HCT116 (cell line): ENCODE measurements at regions not wholly inside any gene's neighbourhood (a gene's known extent, or its start where the extent isn't known, plus 50 kb on each side); places are given as distances from the start of the nearest gene placed in this dataset.

Source experiments
- ATAC-seq: fragments of 200-7000 bp; cut with Tn5 transposase; 2 replicates; pipeline ENCODE4 v1.9.1; 2020; ENCODE audit warnings: mild to moderate bottlenecking, moderate library complexity
- BruUV-seq: library from RNA; stranded (reverse); fragments of 400-500 nt; replicated peaks from 2 replicates; lab custom pipeline; 2021; lab: Mats Ljungman, UMichigan
- CTCF ChIA-PET: fragments of 300-600 bp; sonication (Branson Sonifier 250); formaldehyde crosslinking; loops from one replicate; lab custom pipeline; 2021; ENCODE audit warnings: antibody characterized with exemption; lab: Charles Lee
- POLR2A ChIA-PET: fragments of 300-600, 350-600 bp; sonication (Branson Sonifier 250); formaldehyde crosslinking; loops from one replicate; lab custom pipeline; 2021; ENCODE audit warnings: antibody characterized with exemption; lab: Charles Lee
- RAD21 ChIA-PET, 2 experiments: fragments of 300-600 bp; sonication (Branson Sonifier 250); formaldehyde crosslinking; loops; one replicate each; lab custom pipeline; 2023; ENCODE audit warnings: low total read pairs in 2 of 2; ENCODE audit not compliant: uncharacterized antibody in 2 of 2, unreplicated experiment in 2 of 2, low non-redundant PET in 1 of 2; lab: Charles Lee
- DNase-seq: peaks from one replicate; pipeline ENCODE4 v3.0.0-alpha.2; 2010; ENCODE audit warnings: low read depth, low spot score
- H2AFZ ChIP-seq: fragments of 200-600 bp; shearing (Covaris generic), sonication (generic); 2 replicates; pipeline ENCODE4 v1.6.1; 2017; ENCODE audit warnings: low read depth, mixed run types, mixed read lengths, antibody characterized with exemption, low read length; ENCODE audit not compliant: poor library complexity, severe bottlenecking
- H3K27ac ChIP-seq: 2 replicates; pipeline ENCODE4 v1.5.1; 2012; ENCODE audit warnings: low read depth, low read length
- H3K27me3 ChIP-seq: fragments of 200-600 bp; sonication (generic); 2 replicates; pipeline ENCODE4 v1.6.1; 2016; ENCODE audit warnings: mixed run types, low read length, mixed read lengths; ENCODE audit not compliant: insufficient read depth
- H3K36me3 ChIP-seq, 2 experiments: fragments of 200-500 bp in 1 of 2; fragments of 200-600 bp in 1 of 2; sonication (Bioruptor generic) in 1 of 2; sonication (generic) in 1 of 2; 2 replicates each; pipeline versions ENCODE4 v1.5.1 to v1.6.1; 2014 to 2016; ENCODE audit warnings: low read length in 2 of 2, inconsistent platforms in 1 of 2, mixed read lengths in 1 of 2, mixed run types in 1 of 2; ENCODE audit not compliant: insufficient read depth in 2 of 2, control insufficient read depth in 1 of 2
- H3K4me1 ChIP-seq, 2 experiments: fragments of 200-600 bp in 1 of 2; sonication (generic) in 1 of 2; 2 replicates each; pipeline versions ENCODE4 v1.5.1 to v1.6.1; 2012 to 2017; ENCODE audit warnings: low read length in 2 of 2, inconsistent platforms in 1 of 2, mild to moderate bottlenecking in 1 of 2, mixed read lengths in 1 of 2, mixed run types in 1 of 2, moderate library complexity in 1 of 2; ENCODE audit not compliant: insufficient read depth in 2 of 2, control insufficient read depth in 1 of 2
- H3K4me2 ChIP-seq: fragments of 200-600 bp; sonication (generic); 2 replicates; pipeline ENCODE4 v1.6.1; 2017; ENCODE audit warnings: mixed run types, low read length, mixed read lengths
- H3K4me3 ChIP-seq, 2 experiments: fragments of 200-600 bp in 1 of 2; sonication (generic) in 1 of 2; replicated peaks in 1 of 2; 2 replicates each; pipeline ENCODE4 v1.5.1; 2011 to 2016; ENCODE audit warnings: low read length in 2 of 2, control low read depth in 1 of 2, low read depth in 1 of 2, mild to moderate bottlenecking in 1 of 2, mixed read lengths in 1 of 2, mixed run types in 1 of 2
- H3K79me2 ChIP-seq: fragments of 200-600 bp; sonication (generic); 2 replicates; pipeline ENCODE4 v1.6.1; 2017; ENCODE audit warnings: mild to moderate bottlenecking, mixed run types, low read length, moderate library complexity, mixed read lengths; ENCODE audit not compliant: insufficient read depth
- H3K9ac ChIP-seq: fragments of 200-600 bp; sonication (generic); 2 replicates; pipeline ENCODE4 v1.6.1; 2016; ENCODE audit warnings: low read length, mixed read lengths
- H3K9me2 ChIP-seq: fragments of 200-600 bp; sonication (generic), shearing (Covaris generic); 2 replicates; pipeline ENCODE4 v1.6.1; 2017; ENCODE audit warnings: mixed run types, mild to moderate bottlenecking, moderate library complexity; ENCODE audit not compliant: insufficient read depth
- H3K9me3 ChIP-seq, 2 experiments: fragments of 200-500 bp in 1 of 2; fragments of 200-600 bp in 1 of 2; sonication (Bioruptor generic) in 1 of 2; sonication (generic) in 1 of 2; 2 replicates each; pipeline ENCODE4 v1.6.1; 2014 to 2017; ENCODE audit warnings: low read length in 2 of 2, mixed read lengths in 2 of 2, inconsistent platforms in 1 of 2, low read depth in 1 of 2, mild to moderate bottlenecking in 1 of 2, mixed run types in 1 of 2, moderate library complexity in 1 of 2; ENCODE audit not compliant: control insufficient read depth in 1 of 2, insufficient read depth in 1 of 2
- H4K20me1 ChIP-seq: fragments of 200-600 bp; sonication (generic), shearing (Covaris generic); 2 replicates; pipeline ENCODE4 v1.6.1; 2017; ENCODE audit warnings: mixed run types, mild to moderate bottlenecking, moderate library complexity; ENCODE audit not compliant: insufficient read depth
- EZH2phosphoT487 ChIP-seq: fragments of 200-600 bp; IDR thresholded peaks from 2 replicates; pipeline ENCODE4 v1.6.1; 2018; ENCODE audit warnings: antibody characterized with exemption, borderline replicate concordance
- FOSL1 ChIP-seq: IDR thresholded peaks from 2 replicates; pipeline ENCODE4 v1.6.1; 2012; ENCODE audit warnings: low read depth
- JUND ChIP-seq: IDR thresholded peaks from 2 replicates; pipeline ENCODE4 v1.6.1; 2012
- POLR2A ChIP-seq: IDR thresholded peaks from 2 replicates; pipeline ENCODE4 v1.7.0; 2011; ENCODE audit warnings: borderline replicate concordance; ENCODE audit not compliant: insufficient read depth, insufficient read length; ENCODE audit errors: extremely low read depth
- SP1 ChIP-seq: IDR thresholded peaks from 2 replicates; pipeline ENCODE4 v1.6.1; 2012; ENCODE audit warnings: low read depth
- intact Hi-C: fragments of 100-400 bp; cut with micrococcal nuclease; formaldehyde crosslinking; loops from 2 replicates; pipeline ENCODE4 v1.10.0; 2022
- TF ChIP-seq, protein P1 (sequence below), 3 experiments: fragments of 200-600 bp in 1 of 3; sonication (generic) in 1 of 3; IDR thresholded peaks in 2 of 3; conservative IDR thresholded peaks in 1 of 3; 2 replicates each; pipeline ENCODE4 v1.5.1; 2012 to 2017; ENCODE audit warnings: low read depth in 2 of 3, low read length in 2 of 3, antibody characterized with exemption in 1 of 3, borderline replicate concordance in 1 of 3, control low read depth in 1 of 3, mild to moderate bottlenecking in 1 of 3, mixed read lengths in 1 of 3, mixed run types in 1 of 3, moderate library complexity in 1 of 3; ENCODE audit not compliant: insufficient read depth in 1 of 3
- TF ChIP-seq, protein P2 (sequence below): IDR thresholded peaks from 2 replicates; pipeline ENCODE4 v1.6.1; 2012; ENCODE audit warnings: low read depth
- TF ChIP-seq, protein P3 (sequence below): IDR thresholded peaks from 2 replicates; pipeline ENCODE4 v1.6.1; 2012

DNA sequence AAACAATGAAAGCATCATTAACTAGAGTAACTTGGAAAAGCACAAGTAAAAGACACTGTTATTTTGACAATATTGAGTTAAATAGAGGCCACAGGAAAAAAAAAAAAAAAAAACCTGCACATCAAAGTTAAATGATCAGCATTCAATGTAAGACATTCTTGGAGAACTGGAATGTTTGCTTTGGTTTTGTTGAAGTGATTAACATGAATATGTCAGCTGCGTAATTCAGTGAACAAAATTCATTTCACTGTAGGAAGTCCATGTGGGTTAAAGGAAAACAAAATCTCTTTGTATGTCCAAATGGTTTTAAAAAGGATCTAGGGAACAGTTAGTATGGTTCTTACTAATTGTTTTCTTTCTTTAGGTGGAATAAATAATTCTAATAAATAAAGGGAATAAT lies 252.8 kb upstream of the CNTN6 start:
- Histone ChIP-seq H4K20me1 (no peaks in the 10 kb centered on the region), H3K4me2 (no peak overlapping the region), H3K9ac (no peak overlapping the region), H2AFZ (no peak overlapping the region), H3K9me2 (no peaks in the 10 kb centered on the region), H3K27ac (no peak overlapping the region), H3K4me3 (no peak overlapping the region), H3K79me2 (no peaks in the 10 kb centered on the region), H3K27me3 (no peaks in the 10 kb centered on the region), H3K36me3 (no peaks in the 10 kb centered on the region), H3K4me1 (no peaks in the 10 kb centered on the region), H3K9me3 (peaks cover 8 to 19% of the 10 kb centered on the region in 2 experiments; a peak in 2 of 4 replicates)
- ChIA-PET RAD21 (no interaction called here), CTCF (no interaction called here), POLR2A (no interaction called here)
- TF ChIP-seq POLR2A (no peak), FOSL1 (no peak), EZH2phosphoT487 (no peak), SP1 (no peak), JUND (no peak)
- TF ChIP-seq, protein P1, sequence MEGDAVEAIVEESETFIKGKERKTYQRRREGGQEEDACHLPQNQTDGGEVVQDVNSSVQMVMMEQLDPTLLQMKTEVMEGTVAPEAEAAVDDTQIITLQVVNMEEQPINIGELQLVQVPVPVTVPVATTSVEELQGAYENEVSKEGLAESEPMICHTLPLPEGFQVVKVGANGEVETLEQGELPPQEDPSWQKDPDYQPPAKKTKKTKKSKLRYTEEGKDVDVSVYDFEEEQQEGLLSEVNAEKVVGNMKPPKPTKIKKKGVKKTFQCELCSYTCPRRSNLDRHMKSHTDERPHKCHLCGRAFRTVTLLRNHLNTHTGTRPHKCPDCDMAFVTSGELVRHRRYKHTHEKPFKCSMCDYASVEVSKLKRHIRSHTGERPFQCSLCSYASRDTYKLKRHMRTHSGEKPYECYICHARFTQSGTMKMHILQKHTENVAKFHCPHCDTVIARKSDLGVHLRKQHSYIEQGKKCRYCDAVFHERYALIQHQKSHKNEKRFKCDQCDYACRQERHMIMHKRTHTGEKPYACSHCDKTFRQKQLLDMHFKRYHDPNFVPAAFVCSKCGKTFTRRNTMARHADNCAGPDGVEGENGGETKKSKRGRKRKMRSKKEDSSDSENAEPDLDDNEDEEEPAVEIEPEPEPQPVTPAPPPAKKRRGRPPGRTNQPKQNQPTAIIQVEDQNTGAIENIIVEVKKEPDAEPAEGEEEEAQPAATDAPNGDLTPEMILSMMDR (IDR thresholded peaks at IDR 0.05 in 2 of 3, conservative IDR thresholded peaks at IDR 0.05 in 1 of 3; ENCODE audit: borderline replicate concordance in 1 of 3, insufficient read depth in 1 of 3, low read depth in 2 of 3, low read length in 2 of 3): no peak
- TF ChIP-seq, protein P2, sequence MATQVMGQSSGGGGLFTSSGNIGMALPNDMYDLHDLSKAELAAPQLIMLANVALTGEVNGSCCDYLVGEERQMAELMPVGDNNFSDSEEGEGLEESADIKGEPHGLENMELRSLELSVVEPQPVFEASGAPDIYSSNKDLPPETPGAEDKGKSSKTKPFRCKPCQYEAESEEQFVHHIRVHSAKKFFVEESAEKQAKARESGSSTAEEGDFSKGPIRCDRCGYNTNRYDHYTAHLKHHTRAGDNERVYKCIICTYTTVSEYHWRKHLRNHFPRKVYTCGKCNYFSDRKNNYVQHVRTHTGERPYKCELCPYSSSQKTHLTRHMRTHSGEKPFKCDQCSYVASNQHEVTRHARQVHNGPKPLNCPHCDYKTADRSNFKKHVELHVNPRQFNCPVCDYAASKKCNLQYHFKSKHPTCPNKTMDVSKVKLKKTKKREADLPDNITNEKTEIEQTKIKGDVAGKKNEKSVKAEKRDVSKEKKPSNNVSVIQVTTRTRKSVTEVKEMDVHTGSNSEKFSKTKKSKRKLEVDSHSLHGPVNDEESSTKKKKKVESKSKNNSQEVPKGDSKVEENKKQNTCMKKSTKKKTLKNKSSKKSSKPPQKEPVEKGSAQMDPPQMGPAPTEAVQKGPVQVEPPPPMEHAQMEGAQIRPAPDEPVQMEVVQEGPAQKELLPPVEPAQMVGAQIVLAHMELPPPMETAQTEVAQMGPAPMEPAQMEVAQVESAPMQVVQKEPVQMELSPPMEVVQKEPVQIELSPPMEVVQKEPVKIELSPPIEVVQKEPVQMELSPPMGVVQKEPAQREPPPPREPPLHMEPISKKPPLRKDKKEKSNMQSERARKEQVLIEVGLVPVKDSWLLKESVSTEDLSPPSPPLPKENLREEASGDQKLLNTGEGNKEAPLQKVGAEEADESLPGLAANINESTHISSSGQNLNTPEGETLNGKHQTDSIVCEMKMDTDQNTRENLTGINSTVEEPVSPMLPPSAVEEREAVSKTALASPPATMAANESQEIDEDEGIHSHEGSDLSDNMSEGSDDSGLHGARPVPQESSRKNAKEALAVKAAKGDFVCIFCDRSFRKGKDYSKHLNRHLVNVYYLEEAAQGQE: no peak
- TF ChIP-seq, protein P3, sequence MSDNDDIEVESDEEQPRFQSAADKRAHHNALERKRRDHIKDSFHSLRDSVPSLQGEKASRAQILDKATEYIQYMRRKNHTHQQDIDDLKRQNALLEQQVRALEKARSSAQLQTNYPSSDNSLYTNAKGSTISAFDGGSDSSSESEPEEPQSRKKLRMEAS: no peak
- no peak for ATAC-seq
- no TSS peak for BruUV-seq
- intact Hi-C loops: no loop called here
- no peak for DNase-seq
